HFF-Myc (cell line): ENCODE measurements at regions not wholly inside any gene's neighbourhood (a gene's known extent, or its start where the extent isn't known, plus 50 kb on each side); places are given as distances from the start of the nearest gene placed in this dataset.

ENCODE experiments used
- DNase-seq: peaks from one replicate; pipeline ENCODE4 v3.0.0-alpha.2; 2011; ENCODE audit warnings: low read depth; ENCODE audit errors: extremely low read depth
- H3K4me3 ChIP-seq: replicated peaks from 2 replicates; pipeline ENCODE4 v1.5.1; 2011; ENCODE audit warnings: low read depth, mild to moderate bottlenecking, control low read depth, low read length
- CTCF ChIP-seq: IDR thresholded peaks from 2 replicates; pipeline ENCODE4 v1.5.1; 2012; ENCODE audit warnings: mild to moderate bottlenecking, low read depth, low read length, control low read depth; ENCODE audit errors: missing control alignments

GRCh38 chr9:118121361-118121760 lies 417.2 kb downstream of the TLR4 start:
- no peak for DNase-seq
- H3K4me3 ChIP-seq, result no peak overlapping the region
- TF ChIP-seq CTCF, result no peak

DNA sequence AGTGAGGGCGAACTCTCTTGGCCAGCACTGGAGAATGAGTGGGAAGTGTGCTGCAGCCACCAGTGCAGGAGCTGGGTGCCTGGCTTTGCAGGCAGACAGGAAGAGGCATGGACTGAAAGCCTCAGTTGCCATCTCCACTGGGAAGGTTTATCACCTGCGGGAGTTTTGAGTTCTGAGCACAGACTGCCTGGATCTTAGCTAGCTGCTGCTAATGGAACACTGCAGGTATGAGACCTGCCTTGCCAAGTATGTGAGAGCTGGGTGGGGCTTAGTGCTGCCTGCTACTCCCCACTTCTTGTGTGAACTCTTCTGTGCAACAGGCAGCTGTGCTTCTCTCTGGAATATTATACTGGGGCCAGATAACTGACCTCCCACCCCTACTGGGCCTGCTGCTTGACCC lies 424.1 kb downstream of the TLR4 start:
- H3K4me3 ChIP-seq, result no peak overlapping the region
- no peak for DNase-seq
- TF ChIP-seq CTCF, result no peak

- no peak for DNase-seq
- no peak overlapping the region for H3K4me3 ChIP-seq
- no peak for TF ChIP-seq CTCF
Observed at GRCh38 chr9:118129541-118129940, 425.3 kb downstream of the TLR4 start.

GRCh38 chr9:118148990-118149389 lies 444.8 kb downstream of the TLR4 start:
- H3K4me3 ChIP-seq, result no peak overlapping the region
- TF ChIP-seq CTCF, result no peak
- DNase-seq, result no peak

DNA sequence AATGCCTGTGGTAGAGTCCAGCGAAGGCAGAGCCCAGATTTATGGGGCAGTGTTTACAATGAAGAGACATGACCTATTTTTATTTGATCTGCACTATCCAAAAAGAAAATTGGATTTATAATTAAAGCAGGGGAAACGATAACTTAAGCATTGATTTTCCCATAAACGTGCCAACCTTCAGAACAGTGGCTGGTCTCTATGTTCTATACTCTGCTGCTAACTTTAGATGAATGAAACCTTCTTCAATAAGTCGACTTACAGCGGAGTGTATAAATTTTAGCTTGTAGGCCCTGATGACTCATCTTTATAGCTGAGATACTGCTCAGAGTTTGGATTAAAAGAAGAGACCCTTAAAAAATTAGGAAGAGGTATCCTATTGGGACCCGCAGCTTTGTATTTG lies 452.6 kb downstream of the TLR4 start:
- no peak for TF ChIP-seq CTCF
- H3K4me3 ChIP-seq, result no peak overlapping the region
- DNase-seq, result no peak

GRCh38 chr9:118162716-118163115 lies 458.5 kb downstream of the TLR4 start:
- H3K4me3 ChIP-seq, result no peak overlapping the region
- no peak for TF ChIP-seq CTCF
- no peak for DNase-seq

DNA sequence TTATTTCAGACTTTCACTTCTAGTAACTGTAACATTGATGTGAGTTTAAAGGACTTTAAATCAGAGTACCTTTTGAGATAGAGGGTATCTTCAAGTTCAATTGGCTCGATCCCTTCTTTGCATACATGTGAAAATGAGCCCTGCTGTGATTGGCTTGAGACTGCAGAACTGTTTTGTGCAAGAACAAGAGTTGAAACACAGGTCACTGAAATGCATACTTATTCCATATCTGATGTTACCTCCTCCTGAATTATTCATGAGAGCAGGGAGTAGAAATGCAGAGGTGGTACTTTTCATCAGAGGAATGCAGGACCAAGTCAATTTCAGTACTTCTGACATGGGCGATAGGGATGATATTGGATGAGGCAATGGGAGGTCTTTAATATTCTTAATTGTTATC lies 459.5 kb downstream of the TLR4 start:
- no peak for DNase-seq
- no peak for TF ChIP-seq CTCF
- no peak overlapping the region for H3K4me3 ChIP-seq
